ENCODE measurements at regions not wholly inside any gene's neighbourhood (a gene's known extent, or its start where the extent isn't known, plus 50 kb on each side); places are given as distances from the start of the nearest gene placed in this dataset.

DNA sequence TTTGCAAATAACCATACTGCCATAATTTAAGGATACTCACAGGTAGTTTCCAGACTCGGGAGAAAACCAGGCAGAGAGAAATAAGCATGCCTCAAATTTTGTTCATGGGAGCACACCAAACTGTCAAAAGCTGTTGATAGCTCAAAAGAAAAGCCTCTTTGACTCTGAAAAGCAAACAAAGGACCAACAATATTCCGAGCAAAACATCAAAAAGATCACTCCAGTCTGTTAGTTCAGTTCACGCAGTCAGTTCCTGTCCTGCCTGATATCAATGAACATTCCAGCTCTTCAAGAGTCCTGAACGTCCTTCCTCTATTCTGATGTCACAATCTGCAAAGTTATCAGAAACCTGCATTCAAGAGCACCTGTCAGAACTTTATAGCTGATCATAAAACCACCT is 78.7 kb downstream of the RRM2 start:
- DNase-seq (ENCODE audit: low spot score): peak; percentile 33

DNA sequence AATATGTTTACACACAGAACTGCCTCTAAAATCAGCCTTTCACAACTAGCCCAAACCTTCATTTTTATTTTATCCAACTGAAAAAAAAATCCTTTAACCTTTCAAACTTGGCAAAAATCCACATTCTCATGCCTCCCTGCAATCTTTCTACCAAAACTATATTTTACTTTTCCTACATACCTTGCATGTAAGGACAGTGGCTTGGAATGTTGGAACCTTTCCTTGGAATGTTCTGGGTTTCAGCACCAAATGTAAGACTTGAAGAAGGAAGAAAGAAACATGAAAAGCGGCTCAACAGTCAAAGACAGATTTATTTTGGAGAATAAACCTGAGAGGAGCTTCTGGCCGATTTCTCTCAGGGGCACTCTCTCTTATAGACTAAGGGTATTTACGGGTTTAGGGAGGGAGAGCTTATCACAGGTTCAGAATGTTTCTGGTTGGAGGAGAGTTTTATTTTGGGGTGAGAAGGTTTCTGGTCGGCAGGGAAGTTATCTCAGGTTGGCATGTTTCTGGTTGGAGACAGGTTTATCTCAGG is 79.7 kb downstream of the RRM2 start:
- DNase-seq (ENCODE audit: low spot score): no peak

DNA sequence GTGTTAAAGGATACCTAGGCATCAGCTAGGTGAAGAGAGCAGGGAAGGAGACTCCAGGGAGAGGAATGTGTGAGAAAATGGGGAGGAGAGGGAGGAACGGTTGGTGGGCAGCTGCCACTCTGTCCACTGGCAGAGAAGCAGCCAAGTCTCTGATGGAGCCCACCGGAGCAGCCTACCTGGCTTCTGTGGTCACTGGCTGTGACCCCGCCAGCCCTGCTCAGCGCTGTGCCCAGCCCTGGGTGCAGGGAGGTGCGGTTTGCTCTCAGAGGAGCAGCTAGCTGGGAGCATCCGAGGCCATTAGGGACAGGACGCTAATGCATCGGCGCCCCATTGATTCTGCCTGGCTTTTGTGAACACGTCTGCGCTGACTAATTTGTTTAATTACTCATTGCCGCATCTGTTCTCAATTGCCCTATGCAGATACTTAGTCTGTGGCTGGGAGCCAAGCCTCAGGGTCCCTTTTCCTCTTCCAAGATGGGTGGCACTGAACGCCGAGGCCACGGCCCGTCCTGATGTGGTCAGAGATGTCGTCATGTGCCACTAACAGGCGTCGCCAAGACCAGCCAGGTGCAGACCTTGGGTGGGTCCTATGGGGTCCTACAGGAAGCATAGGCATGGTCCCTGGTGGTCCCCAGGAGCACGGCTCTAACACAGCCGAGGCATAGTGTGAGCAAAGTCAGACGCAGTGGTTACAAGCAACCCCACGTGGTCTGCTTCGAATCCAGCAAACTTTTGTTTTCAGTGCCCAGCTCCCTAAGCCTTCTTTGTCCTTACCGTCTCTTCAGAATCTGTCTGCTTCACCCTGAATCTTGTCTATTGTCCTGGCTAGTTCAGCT is 82.0 kb downstream of the RRM2 start:
- no peak for DNase-seq (ENCODE audit: low spot score)

DNA sequence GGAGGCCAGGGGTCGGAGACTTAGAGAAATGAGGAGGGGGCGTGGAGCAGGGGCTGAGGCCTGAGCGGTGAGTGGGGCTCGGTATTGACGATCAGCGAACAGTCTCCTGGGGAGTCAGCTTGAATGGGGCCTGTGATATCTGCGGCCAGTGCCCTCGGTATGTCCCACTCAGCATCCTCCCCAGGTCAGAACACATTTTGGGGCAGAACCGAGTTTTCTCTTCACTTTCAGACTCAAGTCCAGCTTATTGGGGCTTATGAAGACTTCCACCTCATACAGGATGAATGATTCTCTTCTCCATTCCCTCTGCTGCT is 82.6 kb downstream of the RRM2 start:
- no peak for DNase-seq (ENCODE audit: low spot score)

DNA sequence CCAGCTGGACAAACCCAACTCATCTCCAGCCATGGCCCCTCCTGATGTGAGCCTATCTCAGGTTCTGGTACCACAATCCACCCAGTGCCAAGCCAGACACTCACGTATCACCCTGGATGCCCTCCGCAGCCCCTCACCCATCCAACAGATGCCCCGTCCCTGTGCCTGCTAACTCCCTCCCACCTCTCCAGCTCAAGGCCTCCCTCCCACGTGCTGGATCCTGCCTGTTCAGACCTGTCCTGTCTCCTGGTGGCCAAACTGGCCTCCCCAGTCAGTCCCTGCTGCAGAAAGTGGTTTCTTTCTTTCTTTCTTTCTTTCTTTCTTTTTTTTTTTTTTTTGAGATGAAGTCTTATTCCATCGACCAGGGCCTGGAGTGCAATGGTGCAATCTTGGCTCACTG is 86.2 kb downstream of the RRM2 start:
- no peak for DNase-seq (ENCODE audit: low spot score)

DNA sequence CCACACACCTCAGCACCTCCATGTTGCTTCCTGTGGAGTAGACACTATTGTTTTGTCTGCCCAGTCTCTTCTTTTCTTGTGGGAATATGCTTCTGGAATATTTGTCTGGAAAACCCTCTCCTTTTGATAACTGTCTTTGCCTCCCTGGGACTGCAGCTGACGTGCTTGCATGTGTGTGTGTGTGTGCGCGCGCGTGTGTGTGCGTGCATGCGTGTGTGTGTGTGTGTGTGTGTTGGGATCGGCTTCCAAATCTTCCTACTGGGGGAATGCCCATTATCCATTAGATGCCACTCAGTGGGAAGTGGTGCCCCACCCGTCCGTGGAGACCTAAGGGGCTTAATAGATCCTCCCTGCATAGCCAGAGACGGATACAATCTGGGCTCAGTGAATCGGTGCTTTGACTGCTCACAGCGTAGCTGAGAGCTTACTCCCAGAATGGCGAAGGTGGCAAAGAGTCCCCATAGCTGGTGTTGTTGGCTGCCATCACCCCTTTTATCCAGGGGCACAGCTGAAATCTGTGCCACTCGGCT is 86.9 kb downstream of the RRM2 start:
- no peak for DNase-seq (ENCODE audit: low spot score)

DNA sequence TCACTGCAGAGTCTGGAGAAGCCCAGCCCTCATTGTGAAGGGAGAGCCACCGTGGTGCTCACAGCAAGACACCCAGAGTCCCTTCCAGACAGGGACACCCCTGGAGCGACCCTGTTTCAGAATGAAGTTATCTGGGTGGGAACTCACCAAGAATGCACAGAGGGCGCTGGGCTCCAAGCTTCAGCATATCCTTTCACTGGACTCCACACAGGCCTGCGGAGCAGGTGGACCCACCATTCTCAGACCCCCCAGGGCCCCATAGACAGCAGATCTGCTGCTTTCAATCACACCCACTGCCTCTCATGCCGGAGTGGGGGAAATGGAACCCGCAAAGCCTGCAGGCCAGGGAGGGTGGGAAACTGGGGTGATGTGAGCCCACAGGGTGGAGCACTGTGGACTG is 87.8 kb downstream of the RRM2 start:
- DNase-seq (ENCODE audit: low spot score): no peak

DNA sequence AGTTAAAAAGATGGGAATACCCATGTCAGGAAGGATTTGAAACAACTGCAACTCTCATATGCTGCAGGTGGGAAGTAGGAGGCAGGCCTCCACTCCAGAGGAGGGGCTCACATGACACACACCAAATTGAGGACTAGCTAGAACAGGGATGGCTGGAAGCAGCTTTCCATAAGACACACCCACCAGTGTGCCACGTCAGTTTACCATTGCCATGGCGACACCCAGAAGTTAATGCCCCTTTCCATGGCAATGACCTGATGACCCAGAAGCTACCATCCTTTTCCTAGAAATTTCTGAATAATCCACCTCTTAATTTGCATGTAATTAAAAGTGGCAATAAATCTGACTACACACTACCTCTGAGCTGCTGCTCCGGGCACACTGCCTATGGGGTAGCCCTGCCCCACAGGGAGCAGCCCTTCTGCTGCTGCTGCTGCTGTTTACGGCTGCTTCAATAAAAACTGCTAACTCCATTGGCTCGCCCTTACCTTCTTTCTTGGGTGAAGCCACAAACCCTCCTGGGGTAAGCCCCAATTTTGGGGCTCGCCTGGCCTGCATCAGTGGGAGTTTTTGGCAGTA is 89.4 kb downstream of the RRM2 start:
- no peak for DNase-seq (ENCODE audit: low spot score)

DNA sequence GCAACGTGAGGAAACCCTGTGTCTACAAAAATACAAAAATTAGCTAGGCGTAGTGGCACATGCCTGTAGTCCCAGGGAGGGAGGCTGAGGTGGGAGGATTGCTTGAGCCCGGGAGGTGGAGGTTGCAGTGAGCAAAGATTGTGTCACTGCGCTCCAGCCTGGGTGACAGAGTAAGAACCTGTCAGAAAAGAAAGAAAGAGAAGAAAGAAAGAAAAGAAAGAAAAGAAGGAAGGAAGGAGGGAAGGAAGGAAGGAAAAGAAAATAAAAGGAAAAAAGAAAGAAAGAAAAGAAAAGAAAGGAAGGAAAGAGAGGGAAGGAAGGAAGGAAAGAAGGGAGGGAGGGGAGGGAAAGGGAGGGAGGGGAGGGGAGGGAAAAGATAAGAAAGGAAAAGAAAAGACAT is 89.9 kb upstream of the HPCAL1 start:
- DNase-seq (ENCODE audit: low spot score): no peak

DNA sequence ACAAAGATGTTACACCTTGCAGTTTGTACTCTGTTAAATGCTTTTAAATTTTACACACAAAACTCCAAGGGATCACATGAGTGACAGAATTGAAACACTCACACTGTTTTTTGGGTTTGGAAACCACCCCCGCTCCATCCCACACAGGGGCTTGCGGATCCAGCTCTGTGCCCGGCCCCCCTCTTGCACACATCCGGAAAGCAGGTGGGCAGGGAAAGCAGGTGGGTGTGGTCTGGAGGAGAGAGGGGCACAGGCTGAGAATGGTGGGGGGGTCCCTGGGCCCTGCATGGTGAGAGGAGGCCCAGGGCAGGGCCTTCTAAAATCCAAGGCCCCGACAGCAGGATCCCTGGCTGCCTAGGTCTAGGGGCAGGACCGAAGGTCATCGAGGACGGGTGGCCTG is 88.5 kb upstream of the HPCAL1 start:
- DNase-seq (ENCODE audit: low spot score): no peak

DNA sequence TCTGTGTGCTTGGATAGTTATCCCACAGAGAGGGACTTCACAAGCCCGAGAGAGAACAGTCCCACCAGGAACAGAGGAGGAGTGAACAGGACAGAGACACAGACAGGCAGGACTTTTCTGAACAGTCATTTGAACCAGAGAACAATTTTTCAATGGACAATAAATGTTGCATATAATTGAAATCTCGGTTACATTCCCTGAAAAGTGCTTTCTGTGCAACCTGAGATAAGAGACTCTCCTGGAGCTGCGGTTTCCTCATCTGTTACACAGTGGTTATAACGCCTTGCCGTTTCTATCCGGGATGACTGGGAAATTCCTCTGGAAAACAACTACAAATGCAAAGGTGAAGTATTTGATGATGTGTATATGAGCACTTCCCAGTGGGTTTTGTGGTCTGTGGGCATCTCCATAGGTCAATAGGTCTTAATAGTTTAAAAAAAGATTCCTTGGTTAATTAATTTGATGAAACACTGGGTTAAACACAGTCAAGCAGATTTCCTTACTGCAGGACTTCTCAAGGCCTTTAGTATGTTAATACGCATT is 87.2 kb upstream of the HPCAL1 start:
- DNase-seq (ENCODE audit: low spot score): peak; percentile 55

DNA sequence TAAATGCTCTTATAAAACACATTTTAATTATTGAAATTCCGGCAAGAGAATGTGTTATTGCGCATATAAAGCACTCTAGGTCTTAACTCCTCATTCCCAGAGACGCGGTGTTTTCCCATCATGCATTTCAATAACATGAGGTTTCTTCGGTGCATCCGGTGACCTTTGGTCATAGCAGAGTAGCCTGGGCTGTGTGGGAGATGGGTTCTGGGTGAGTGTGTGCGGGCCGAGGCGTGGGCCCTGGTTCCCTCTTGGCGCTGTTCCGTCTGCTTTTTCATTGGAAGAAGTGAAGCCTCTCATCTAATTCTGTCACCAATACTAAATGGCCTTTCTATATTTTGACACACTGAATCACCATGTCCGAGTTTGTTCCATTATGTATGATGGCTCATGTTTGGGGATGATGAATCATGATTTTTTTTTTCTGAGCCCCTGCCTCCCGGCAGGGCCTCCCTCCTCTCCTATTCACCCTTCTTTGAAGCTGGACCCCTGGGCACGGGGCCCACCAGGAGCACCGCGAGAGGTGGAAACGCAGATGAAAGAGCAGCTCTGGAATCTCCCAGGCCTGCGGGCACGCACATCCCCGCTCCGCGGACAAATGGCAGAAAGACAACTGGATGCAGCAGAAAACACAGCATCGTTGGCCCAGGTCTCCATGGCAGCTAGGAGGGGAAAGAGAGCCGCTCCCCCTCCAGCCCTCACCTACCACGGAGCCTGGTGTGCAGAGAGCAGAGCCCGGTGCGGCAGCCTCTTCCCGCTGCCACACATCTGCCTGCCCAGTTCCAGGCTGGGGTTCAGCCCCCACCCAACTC is 85.8 kb upstream of the HPCAL1 start:
- DNase-seq (ENCODE audit: low spot score): peak; percentile 20

DNA sequence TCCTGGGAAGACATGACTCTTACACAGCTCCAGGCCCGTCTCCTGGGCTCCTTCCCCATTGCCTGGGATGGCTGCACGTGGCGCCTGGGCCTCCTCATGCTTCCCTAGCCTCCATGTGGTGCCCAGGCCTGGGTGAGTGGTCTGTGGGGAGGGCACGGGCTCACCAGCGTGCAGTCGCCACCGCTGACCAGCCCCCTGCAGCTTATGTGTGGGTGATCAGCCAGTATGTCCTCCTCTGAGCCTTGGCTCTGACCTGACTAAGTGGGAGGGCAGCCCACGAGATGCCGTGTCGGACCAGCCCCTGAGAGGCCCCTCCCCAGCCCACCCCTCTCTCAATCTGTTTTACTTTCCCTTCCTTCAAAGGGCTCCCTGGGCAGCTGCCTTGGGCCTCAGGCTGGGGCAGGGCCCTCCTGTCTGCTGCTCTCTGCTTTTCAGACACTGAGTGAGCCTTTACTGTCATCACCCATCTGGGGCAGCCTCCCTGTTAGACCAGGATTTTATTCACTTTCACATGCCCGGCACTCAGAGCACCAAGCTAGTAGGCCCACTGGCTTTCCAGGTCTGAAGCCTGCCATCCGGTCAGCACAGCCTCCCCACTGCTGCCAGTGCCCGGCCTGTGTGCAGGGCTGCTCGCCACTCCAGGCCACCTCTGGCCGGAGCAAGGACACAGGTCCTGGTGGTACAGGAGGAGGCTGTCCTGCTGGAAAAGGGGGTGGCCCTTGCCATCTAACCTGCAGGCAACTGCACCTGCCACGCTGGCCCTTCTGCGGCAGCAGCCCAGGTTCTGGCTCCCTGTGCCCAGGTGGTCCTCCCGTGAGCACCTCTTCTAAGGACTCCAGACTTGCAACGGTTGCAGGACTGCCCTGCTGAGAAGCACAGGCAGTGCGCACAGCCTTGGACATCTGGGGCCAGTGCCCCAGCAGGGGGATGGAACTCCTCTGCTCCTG is 84.9 kb upstream of the HPCAL1 start:
- no peak for DNase-seq (ENCODE audit: low spot score)

DNA sequence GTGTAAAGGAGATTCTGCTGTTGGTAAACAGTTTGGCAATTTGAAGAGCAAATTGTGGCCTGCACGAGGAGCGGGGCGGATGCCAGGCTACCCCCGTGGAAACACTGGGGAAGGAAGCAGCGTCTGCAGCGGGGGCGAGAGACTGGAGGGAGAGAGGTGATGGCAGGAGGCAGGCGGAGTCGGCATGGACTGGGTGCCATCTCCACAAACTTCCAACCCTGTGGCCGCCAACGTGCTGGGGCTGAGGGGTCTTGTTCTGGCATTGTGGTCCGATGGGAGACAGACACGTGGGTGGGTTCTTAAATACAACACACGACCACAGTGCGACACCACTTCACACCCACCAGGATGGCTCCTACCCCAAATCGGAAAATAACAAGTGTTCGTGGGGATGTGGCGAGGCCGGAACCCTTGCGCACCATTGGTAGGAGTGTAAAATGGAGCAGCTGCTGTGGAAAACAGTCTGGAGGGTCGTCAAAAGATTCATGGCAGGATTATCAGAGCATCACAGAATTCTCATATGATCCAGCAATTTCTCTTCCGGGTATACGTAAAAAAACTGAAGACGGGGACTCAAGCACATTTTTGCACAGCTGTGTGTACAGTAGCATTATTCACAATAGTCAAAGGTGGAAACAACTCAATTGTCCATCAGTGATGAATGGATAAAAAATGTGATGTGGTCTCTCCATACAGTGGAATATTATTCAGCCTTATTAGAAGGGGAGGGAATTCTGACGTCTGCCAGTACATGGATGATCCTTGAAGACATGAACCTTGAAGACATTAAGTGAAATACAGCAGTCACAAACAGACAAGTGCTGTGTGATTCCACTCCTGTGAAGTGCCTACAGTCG is 82.4 kb upstream of the HPCAL1 start:
- no peak for DNase-seq (ENCODE audit: low spot score)

DNA sequence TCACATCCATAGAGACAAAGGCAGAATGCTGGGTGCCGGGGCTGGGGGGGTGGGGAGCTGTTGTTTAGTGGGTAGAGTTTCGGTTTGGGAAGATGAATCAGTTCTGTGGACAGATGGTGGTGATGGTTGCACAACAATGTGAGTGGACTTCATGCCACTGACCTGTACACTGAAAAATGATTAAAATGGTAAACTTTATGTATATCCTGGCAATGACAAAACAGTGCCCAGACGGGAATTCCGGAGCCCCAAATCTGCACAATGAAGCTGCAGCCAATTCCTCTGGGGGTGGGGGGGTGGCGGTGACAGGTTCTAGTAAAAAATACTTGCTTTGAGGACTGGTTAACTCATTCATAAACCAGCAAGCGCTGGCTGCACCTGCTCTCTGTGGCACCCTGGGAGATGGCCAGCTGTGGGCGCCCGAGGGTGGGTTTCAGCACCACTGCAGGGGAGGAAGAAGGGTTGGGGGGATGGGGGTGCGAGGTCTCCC is 81.8 kb upstream of the HPCAL1 start:
- DNase-seq (ENCODE audit: low spot score): peak; percentile 51

DNA sequence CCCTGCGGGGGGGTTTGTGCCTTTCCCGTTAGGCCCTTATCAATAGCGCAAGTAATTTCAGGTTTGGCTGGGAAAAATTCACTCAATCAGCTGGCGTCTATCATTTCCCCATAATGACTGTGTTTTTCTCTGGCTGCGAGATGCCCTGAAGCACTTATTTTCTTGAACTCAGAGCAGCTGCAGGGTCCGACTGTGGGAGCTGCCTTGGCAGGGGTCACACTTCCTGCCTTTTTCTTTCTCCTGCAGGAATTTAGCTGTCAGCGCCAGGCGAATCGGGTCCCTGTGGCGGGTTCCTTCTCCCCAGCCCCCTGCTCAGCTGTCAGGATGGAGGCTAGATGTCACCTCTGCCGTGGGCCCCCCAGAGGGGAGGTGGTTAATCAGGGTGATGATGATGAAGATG is 81.3 kb upstream of the HPCAL1 start:
- no peak for DNase-seq (ENCODE audit: low spot score)

DNA sequence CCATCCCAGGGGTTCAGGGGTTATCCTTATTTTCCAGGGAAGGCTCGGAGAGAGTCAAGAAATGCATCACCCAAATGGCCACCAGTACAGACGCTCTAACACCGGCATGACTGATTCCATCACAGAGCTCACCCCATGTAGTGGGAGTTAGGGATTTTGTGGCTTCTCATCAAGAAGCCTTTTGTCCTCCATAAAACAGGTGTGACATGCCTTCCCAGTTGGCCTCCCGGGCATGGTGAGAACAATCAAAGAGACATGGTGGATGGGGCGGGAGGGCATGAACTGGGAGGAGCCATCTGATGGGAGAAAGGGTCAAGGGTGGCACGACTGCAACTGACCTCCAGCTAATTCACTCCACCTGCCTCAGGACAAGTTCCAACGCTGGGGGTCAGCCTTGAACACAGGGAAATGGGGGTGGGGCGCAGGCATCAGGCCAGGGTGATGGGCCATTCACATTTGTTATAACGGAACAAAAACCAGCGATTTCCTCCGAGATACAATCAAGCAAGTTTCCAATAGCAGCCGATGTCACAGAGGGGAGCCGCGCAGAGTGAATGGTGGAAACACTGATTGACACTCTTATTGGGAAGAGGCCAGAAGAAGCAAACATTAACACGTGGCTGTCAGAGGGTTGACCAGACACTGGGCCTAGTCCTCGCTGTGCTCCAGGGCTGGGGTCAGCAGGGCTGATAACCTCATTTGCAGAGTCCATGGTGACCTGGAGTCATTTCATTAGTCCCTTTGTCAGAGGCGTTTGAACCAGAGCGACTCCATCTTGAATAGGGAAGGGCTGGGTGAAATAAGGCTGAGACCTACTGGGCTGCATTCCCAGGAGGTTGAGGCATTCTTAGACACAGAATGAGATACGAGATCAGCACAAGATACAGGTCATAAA is 80.5 kb upstream of the HPCAL1 start:
- no peak for DNase-seq (ENCODE audit: low spot score)

DNA sequence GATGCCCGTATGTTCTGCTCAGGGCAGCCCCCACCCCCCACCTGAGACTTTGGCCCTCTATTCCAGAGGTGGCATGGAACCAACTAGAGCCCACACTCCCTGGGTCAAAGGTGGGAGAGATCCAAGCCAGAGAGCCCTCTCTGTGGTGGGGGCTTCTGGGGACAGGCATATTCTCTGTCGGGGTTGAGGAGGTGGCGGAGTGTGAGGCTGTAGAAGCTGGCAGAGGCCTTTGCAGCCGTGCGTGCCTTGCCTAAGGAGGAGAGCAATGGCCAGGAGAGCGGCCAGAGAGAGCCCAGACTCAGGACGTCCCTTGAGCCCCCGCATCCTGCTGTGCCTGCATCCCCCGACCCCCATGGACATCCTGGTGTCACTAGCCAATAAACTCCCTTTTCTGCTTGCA is 79.2 kb upstream of the HPCAL1 start:
- DNase-seq (ENCODE audit: low spot score): no peak
